Fibroblast of lung (primary cell): ENCODE measurements at regions not wholly inside any gene's neighbourhood (a gene's known extent, or its start where the extent isn't known, plus 50 kb on each side); places are given as distances from the start of the nearest gene placed in this dataset.

Source experiments
- DNase-seq, 2 donors: peaks; one replicate each; pipeline versions ENCODE4 v3.0.0 to v3.0.0-alpha.2; 2010; ENCODE audit warnings: low read depth in 2 of 2
- H2AFZ ChIP-seq: 2 replicates; pipeline ENCODE4 v1.5.1; 2012; ENCODE audit warnings: low read length, control low read depth, inconsistent platforms
- H3K27ac ChIP-seq: 2 replicates; pipeline ENCODE4 v1.5.1; 2011; ENCODE audit warnings: low read length, control low read depth; ENCODE audit not compliant: insufficient read depth
- H3K27me3 ChIP-seq: 2 replicates; pipeline ENCODE4 v1.5.1; 2011; ENCODE audit warnings: mild to moderate bottlenecking, low read length; ENCODE audit not compliant: control insufficient read depth, insufficient read depth
- H3K36me3 ChIP-seq: 2 replicates; pipeline ENCODE4 v1.5.1; 2011; ENCODE audit warnings: low read length; ENCODE audit not compliant: control insufficient read depth, insufficient read depth
- H3K4me1 ChIP-seq: 2 replicates; pipeline ENCODE4 v1.5.1; 2011; ENCODE audit warnings: low read length; ENCODE audit not compliant: control insufficient read depth, insufficient read depth; ENCODE audit errors: extremely low read depth
- H3K4me2 ChIP-seq: 2 replicates; pipeline ENCODE4 v1.5.1; 2011; ENCODE audit warnings: low read length, control low read depth; ENCODE audit not compliant: insufficient read depth; ENCODE audit errors: extremely low read depth
- H3K4me3 ChIP-seq, 4 experiments: fragments of 200-600 bp in 1 of 4; sonication (generic) in 1 of 4; replicated peaks in 1 of 4; 2 replicates each; pipeline ENCODE4 v1.5.1; 2011 to 2016; ENCODE audit warnings: low read length in 4 of 4, low read depth in 3 of 4, mild to moderate bottlenecking in 3 of 4, control low read depth in 2 of 4, inconsistent platforms in 1 of 4, mixed read lengths in 1 of 4; ENCODE audit not compliant: insufficient read depth in 1 of 4; ENCODE audit errors: control extremely low read depth in 1 of 4
- H3K79me2 ChIP-seq: 2 replicates; pipeline ENCODE4 v1.5.1; 2012; ENCODE audit warnings: mild to moderate bottlenecking, low read length, inconsistent platforms; ENCODE audit not compliant: control insufficient read depth, insufficient read depth
- H3K9ac ChIP-seq: 2 replicates; pipeline ENCODE4 v1.5.1; 2011; ENCODE audit warnings: mild to moderate bottlenecking, low read length, control low read depth; ENCODE audit not compliant: insufficient read depth
- H3K9me3 ChIP-seq: 2 replicates; pipeline ENCODE4 v1.5.1; 2012; ENCODE audit warnings: low read depth, low read length; ENCODE audit not compliant: control insufficient read depth, insufficient read depth
- H4K20me1 ChIP-seq: 2 replicates; pipeline ENCODE4 v1.5.1; 2011; ENCODE audit warnings: low read length; ENCODE audit not compliant: control insufficient read depth, insufficient read depth; ENCODE audit errors: extremely low read depth
- EZH2 ChIP-seq: IDR thresholded peaks from 2 replicates; pipeline ENCODE4 v1.5.1; 2012; ENCODE audit warnings: low read length, control low read depth, mild to moderate bottlenecking; ENCODE audit errors: missing control alignments
- TF ChIP-seq, protein P1 (sequence below), 2 donors: IDR thresholded peaks in 1 of 2; conservative IDR thresholded peaks in 1 of 2; 1 replicate in 1 of 2; 2 replicates in 1 of 2; pipeline ENCODE4 v1.5.1; 2011 to 2012; ENCODE audit warnings: low read length in 2 of 2, control low read depth in 1 of 2, inconsistent platforms in 1 of 2, low read depth in 1 of 2, mild to moderate bottlenecking in 1 of 2

DNA sequence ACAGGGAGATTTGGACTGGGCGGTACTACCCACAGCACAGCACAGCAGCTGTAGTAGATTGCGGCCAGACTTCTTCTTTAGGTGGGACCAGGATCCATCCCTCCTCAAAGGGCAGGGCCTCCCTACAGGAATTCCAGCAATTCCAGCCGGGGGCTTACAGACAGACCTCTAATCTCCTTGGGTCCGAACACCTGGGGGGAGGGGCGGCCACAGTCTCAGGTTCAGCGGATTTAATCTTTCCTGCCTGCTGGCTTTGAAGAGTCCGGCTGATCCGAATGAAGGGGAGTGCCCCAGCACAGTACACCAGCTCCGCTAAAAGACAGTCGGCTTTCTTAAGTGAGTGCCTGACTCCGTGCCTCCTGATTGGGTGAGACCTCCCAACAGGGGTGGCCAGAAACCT is 1708.5 kb downstream of the BRINP3 start:
- H4K20me1 ChIP-seq, result no peaks in the 10 kb centered on the region
- no peaks in the 10 kb centered on the region for H3K36me3 ChIP-seq
- H3K27me3 ChIP-seq, result no peaks in the 10 kb centered on the region
- H3K9me3 ChIP-seq, result no peaks in the 10 kb centered on the region
- H3K4me2 ChIP-seq, result no peak overlapping the region
- H3K27ac ChIP-seq, result no peak overlapping the region
- H3K4me3 ChIP-seq, result no peak overlapping the region
- no peak overlapping the region for H2AFZ ChIP-seq
- TF ChIP-seq, protein P1, sequence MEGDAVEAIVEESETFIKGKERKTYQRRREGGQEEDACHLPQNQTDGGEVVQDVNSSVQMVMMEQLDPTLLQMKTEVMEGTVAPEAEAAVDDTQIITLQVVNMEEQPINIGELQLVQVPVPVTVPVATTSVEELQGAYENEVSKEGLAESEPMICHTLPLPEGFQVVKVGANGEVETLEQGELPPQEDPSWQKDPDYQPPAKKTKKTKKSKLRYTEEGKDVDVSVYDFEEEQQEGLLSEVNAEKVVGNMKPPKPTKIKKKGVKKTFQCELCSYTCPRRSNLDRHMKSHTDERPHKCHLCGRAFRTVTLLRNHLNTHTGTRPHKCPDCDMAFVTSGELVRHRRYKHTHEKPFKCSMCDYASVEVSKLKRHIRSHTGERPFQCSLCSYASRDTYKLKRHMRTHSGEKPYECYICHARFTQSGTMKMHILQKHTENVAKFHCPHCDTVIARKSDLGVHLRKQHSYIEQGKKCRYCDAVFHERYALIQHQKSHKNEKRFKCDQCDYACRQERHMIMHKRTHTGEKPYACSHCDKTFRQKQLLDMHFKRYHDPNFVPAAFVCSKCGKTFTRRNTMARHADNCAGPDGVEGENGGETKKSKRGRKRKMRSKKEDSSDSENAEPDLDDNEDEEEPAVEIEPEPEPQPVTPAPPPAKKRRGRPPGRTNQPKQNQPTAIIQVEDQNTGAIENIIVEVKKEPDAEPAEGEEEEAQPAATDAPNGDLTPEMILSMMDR (conservative IDR thresholded peaks at IDR 0.05 in 1 of 2, IDR thresholded peaks at IDR 0.05 in 1 of 2; ENCODE audit: low read depth in 1 of 2, low read length in 2 of 2), result no peak
- H3K79me2 ChIP-seq, result no peaks in the 10 kb centered on the region
- no peak for DNase-seq
- H3K9ac ChIP-seq, result no peak overlapping the region
- H3K4me1 ChIP-seq, result no peaks in the 10 kb centered on the region

DNA sequence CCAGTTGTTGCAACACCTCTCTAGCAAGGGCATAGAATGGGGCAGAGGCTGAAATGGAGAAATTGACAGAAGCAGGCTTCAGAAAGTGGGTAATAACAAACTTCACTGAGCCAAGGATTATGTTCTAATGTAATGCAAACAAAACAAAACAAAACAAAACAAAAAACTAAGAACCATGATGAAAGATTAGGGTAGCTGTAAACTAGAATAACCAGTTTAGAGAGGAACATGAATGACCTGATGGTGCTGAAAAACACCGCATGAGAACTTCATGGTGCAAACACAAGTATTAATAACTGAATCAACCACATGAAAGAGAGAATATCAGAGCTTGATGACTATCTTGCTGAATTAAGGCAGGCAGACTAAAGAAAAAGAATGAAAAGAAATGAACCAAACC is 1707.7 kb downstream of the BRINP3 start:
- Histone ChIP-seq H3K27ac (no peak overlapping the region), H4K20me1 (no peaks in the 10 kb centered on the region), H3K4me3 (no peak overlapping the region), H3K9ac (no peak overlapping the region), H3K27me3 (no peaks in the 10 kb centered on the region), H3K4me1 (no peaks in the 10 kb centered on the region), H2AFZ (no peak overlapping the region), H3K4me2 (no peak overlapping the region), H3K79me2 (no peaks in the 10 kb centered on the region), H3K36me3 (no peaks in the 10 kb centered on the region), H3K9me3 (no peaks in the 10 kb centered on the region)
- TF ChIP-seq EZH2, result no peak
- TF ChIP-seq, protein P1 (conservative IDR thresholded peaks at IDR 0.05 in 1 of 2, IDR thresholded peaks at IDR 0.05 in 1 of 2; ENCODE audit: low read depth in 1 of 2, low read length in 2 of 2), result no peak
- DNase-seq, result no peak

DNA sequence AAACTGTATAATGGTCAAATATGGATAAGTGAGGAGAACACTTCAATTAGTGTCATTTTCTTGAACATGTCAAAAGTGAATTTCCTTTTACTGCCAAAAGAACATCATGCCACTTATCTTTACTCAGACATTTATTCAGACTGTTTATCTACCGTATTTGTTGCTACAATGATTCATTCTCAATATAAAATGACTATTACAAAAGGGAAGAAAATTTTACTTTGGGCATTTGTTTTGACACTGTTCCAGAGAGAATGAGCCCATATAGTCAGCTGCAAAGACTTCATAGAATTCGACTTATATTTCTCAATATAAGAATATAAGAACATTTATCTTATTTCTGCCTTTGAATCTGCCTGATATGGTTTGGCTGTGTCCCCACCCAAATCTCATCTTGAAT is 1699.1 kb downstream of the BRINP3 start:
- no peaks in the 10 kb centered on the region for H3K9me3 ChIP-seq
- no peak overlapping the region for H2AFZ ChIP-seq
- TF ChIP-seq EZH2, result no peak
- TF ChIP-seq, protein P1 (conservative IDR thresholded peaks at IDR 0.05 in 1 of 2, IDR thresholded peaks at IDR 0.05 in 1 of 2; ENCODE audit: low read depth in 1 of 2, low read length in 2 of 2), result no peak
- H3K4me2 ChIP-seq, result no peak overlapping the region
- H4K20me1 ChIP-seq, result no peaks in the 10 kb centered on the region
- peak in 1 of 2 donors; percentile 38 for DNase-seq
- no peaks in the 10 kb centered on the region for H3K79me2 ChIP-seq
- H3K27ac ChIP-seq, result no peak overlapping the region
- H3K36me3 ChIP-seq, result no peaks in the 10 kb centered on the region
- no peak overlapping the region for H3K9ac ChIP-seq
- H3K4me1 ChIP-seq, result no peaks in the 10 kb centered on the region
- H3K27me3 ChIP-seq, result no peaks in the 10 kb centered on the region
- H3K4me3 ChIP-seq, result no peak overlapping the region
